OCI-LY1 (cell line): ENCODE measurements at regions not wholly inside any gene's neighbourhood (a gene's known extent, or its start where the extent isn't known, plus 50 kb on each side); places are given as distances from the start of the nearest gene placed in this dataset.

Experiments used
- H2AFZ ChIP-seq: fragments of 200-600 bp; sonication (generic), shearing (Covaris generic); 2 replicates; pipeline ENCODE4 v1.6.0; 2014; ENCODE audit warnings: antibody characterized with exemption, mild to moderate bottlenecking, low read length
- H3F3A ChIP-seq: fragments of 200-600 bp; sonication (generic), shearing (Covaris generic); 2 replicates; pipeline ENCODE4 v1.6.0; 2014; ENCODE audit warnings: mild to moderate bottlenecking, antibody characterized with exemption, low read length, moderate library complexity; ENCODE audit not compliant: insufficient read depth
- H3K27ac ChIP-seq: fragments of 200-600 bp; sonication (generic); 2 replicates; pipeline ENCODE4 v1.5.1; 2014; ENCODE audit warnings: low read length, mixed run types, mild to moderate bottlenecking, low read depth; ENCODE audit not compliant: poor library complexity, severe bottlenecking
- H3K27me3 ChIP-seq: fragments of 200-600 bp; sonication (generic); 2 replicates; pipeline ENCODE4 v1.6.0; 2014; ENCODE audit warnings: antibody characterized with exemption, mild to moderate bottlenecking, low read length, moderate library complexity; ENCODE audit not compliant: insufficient read depth
- H3K36me3 ChIP-seq: fragments of 200-600 bp; sonication (generic); 2 replicates; pipeline ENCODE4 v1.6.1; 2014; ENCODE audit warnings: mild to moderate bottlenecking, antibody characterized with exemption, low read length, moderate library complexity, mixed read lengths; ENCODE audit not compliant: insufficient read depth
- H3K4me1 ChIP-seq: fragments of 200-600 bp; sonication (generic); 2 replicates; pipeline ENCODE4 v1.5.1; 2014; ENCODE audit warnings: mild to moderate bottlenecking, low read length, moderate library complexity; ENCODE audit not compliant: insufficient read depth, severe bottlenecking
- H3K4me2 ChIP-seq: fragments of 200-600 bp; sonication (generic), shearing (Covaris generic); 2 replicates; pipeline ENCODE4 v1.6.1; 2014; ENCODE audit warnings: low read length
- H3K4me3 ChIP-seq: fragments of 200-600 bp; sonication (generic); 2 replicates; pipeline ENCODE4 v1.5.1; 2014; ENCODE audit warnings: low read length, low read depth, mild to moderate bottlenecking, mixed read lengths; ENCODE audit not compliant: poor library complexity, severe bottlenecking
- H3K79me2 ChIP-seq: fragments of 200-600 bp; shearing (Covaris generic); 2 replicates; pipeline ENCODE4 v1.6.1; 2016; ENCODE audit warnings: mixed run types, low read length, mixed read lengths; ENCODE audit not compliant: insufficient read depth
- H3K9ac ChIP-seq: fragments of 200-600 bp; sonication (generic), shearing (Covaris generic); 2 replicates; pipeline ENCODE4 v1.6.1; 2014; ENCODE audit warnings: mild to moderate bottlenecking, low read length, mixed read lengths
- H3K9me2 ChIP-seq: fragments of 200-600 bp; sonication (generic), shearing (Covaris generic); 2 replicates; pipeline ENCODE4 v1.6.1; 2014; ENCODE audit warnings: low read depth, mild to moderate bottlenecking, low read length, mixed read lengths
- H3K9me3 ChIP-seq: fragments of 200-600 bp; shearing (Covaris generic); 2 replicates; pipeline ENCODE4 v1.6.1; 2014; ENCODE audit warnings: low read length, mixed read lengths
- H4K20me1 ChIP-seq: fragments of 200-600 bp; sonication (generic), shearing (Covaris generic); 2 replicates; pipeline ENCODE4 v1.6.0; 2016; ENCODE audit warnings: mild to moderate bottlenecking, low read length; ENCODE audit not compliant: insufficient read depth
- CTCF ChIP-seq: fragments of 200-600 bp; sonication (generic), shearing (Covaris generic); IDR thresholded peaks from 2 replicates; pipeline ENCODE4 v1.5.1; 2017; ENCODE audit warnings: mild to moderate bottlenecking, antibody characterized with exemption, low read length, moderate library complexity, mixed read lengths
- EZH2 ChIP-seq: fragments of 200-600 bp; sonication (generic), shearing (Covaris generic); IDR thresholded peaks from 2 replicates; pipeline ENCODE4 v1.8.0; 2017; ENCODE audit warnings: borderline replicate concordance, mixed run types, mild to moderate bottlenecking, antibody characterized with exemption, low read length, moderate library complexity, mixed read lengths

- H3K4me1 ChIP-seq: no peaks in the 10 kb centered on the region
- H3K27me3 ChIP-seq: no peaks in the 10 kb centered on the region
- H3K9me2 ChIP-seq: no peaks in the 10 kb centered on the region
- no peaks in the 10 kb centered on the region for H3K36me3 ChIP-seq
- H3F3A ChIP-seq: no peaks in the 10 kb centered on the region
- H3K79me2 ChIP-seq: no peaks in the 10 kb centered on the region
- no peaks in the 10 kb centered on the region for H3K9me3 ChIP-seq
- TF ChIP-seq EZH2 (no peak), CTCF (no peak)
- H3K27ac ChIP-seq: no peak overlapping the region
- no peak overlapping the region for H3K4me2 ChIP-seq
- H2AFZ ChIP-seq: no peak overlapping the region
- H3K4me3 ChIP-seq: no peak overlapping the region
- no peak overlapping the region for H3K9ac ChIP-seq
- no peaks in the 10 kb centered on the region for H4K20me1 ChIP-seq
Measured at GRCh38 chr9:78940121-78940855, 631.5 kb upstream of the TLE4 start.

- Histone ChIP-seq H3K79me2 (no peaks in the 10 kb centered on the region), H3K9ac (no peak overlapping the region), H3K4me2 (no peak overlapping the region), H3K9me3 (no peaks in the 10 kb centered on the region), H4K20me1 (no peaks in the 10 kb centered on the region), H3K4me1 (no peaks in the 10 kb centered on the region), H3F3A (no peaks in the 10 kb centered on the region), H3K9me2 (no peaks in the 10 kb centered on the region), H3K27me3 (no peaks in the 10 kb centered on the region), H3K4me3 (no peak overlapping the region), H3K27ac (no peak overlapping the region), H2AFZ (no peak overlapping the region), H3K36me3 (no peaks in the 10 kb centered on the region)
- TF ChIP-seq EZH2: no peak
- TF ChIP-seq CTCF: no peak
Measured at GRCh38 chr9:78954286-78954685, 617.5 kb upstream of the TLE4 start.

DNA sequence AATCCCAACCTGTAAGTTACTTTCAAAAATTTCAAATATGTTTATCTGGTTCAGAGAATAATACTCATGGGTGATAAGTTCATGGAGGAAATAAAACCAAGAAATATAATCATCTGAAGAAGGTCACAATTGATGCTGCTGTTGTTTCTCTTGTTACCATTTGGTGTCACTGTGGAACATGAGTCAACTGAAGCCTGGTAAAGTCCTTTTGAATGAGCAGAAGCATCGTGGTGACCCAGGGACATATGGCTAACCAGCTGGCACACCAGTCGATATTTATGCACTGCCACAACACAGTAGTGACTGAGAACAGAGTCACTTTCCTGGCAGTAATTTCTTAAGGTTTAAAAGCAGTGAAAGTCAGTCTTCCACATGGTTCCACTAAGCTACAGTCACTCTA lies 612.9 kb upstream of the TLE4 start:
- TF ChIP-seq EZH2: no peak
- peak; percentile 27; the same call in 1 of the 2 replicates for TF ChIP-seq CTCF
- Histone ChIP-seq H3K27ac (no peak overlapping the region), H3K4me1 (no peaks in the 10 kb centered on the region), H3F3A (no peaks in the 10 kb centered on the region), H3K79me2 (no peaks in the 10 kb centered on the region), H3K27me3 (no peaks in the 10 kb centered on the region), H3K9me3 (no peaks in the 10 kb centered on the region), H2AFZ (no peak overlapping the region), H3K36me3 (no peaks in the 10 kb centered on the region), H3K4me3 (no peak overlapping the region), H4K20me1 (no peaks in the 10 kb centered on the region), H3K9ac (no peak overlapping the region), H3K4me2 (no peak overlapping the region), H3K9me2 (no peaks in the 10 kb centered on the region)
